BLaER1 treated with 17β-estradiol and CSF1 and Interleukin-3, amounts not matched to agents 10 nM and 100 nM (cell line): ENCODE measurements at regions not wholly inside any gene's neighbourhood (a gene's known extent, or its start where the extent isn't known, plus 50 kb on each side); places are given as distances from the start of the nearest gene placed in this dataset.
A peak's percentile ranks its signal among the peaks of the same experiment; 100 is the strongest.

Source experiments
- H3K27ac ChIP-seq, 11 experiments: shearing (Covaris generic); formaldehyde crosslinking; 2 replicates each; pipeline ENCODE4 v1.8.1; 2022
- H3K27me3 ChIP-seq, 11 experiments: shearing (Covaris generic); formaldehyde crosslinking; 2 replicates each; pipeline ENCODE4 v1.8.1; 2022
- H3K36me3 ChIP-seq, 11 experiments: shearing (Covaris generic); formaldehyde crosslinking; 2 replicates each; pipeline ENCODE4 v1.8.1; 2022
- H3K4me1 ChIP-seq, 10 experiments: shearing (Covaris generic); formaldehyde crosslinking; 2 replicates each; pipeline ENCODE4 v1.8.1; 2022
- H3K4me2 ChIP-seq, 11 experiments: shearing (Covaris generic); formaldehyde crosslinking; 2 replicates each; pipeline ENCODE4 v1.8.1; 2022
- H3K4me3 ChIP-seq, 10 experiments: shearing (Covaris generic); formaldehyde crosslinking; 2 replicates each; pipeline ENCODE4 v1.8.1; 2022
- H3K9ac ChIP-seq, 11 experiments: shearing (Covaris generic); formaldehyde crosslinking; 2 replicates each; pipeline ENCODE4 v1.8.1; 2022
- H3K9me3 ChIP-seq, 11 experiments: shearing (Covaris generic); formaldehyde crosslinking; replicated peaks in 1 of 11; 2 replicates each; pipeline ENCODE4 v1.8.1; 2022
- H4K20me1 ChIP-seq, 11 experiments: shearing (Covaris generic); formaldehyde crosslinking; 2 replicates each; pipeline ENCODE4 v1.8.1; 2022
- Cebpa-rat ChIP-seq, 11 experiments: shearing (Covaris generic); IDR thresholded peaks; 2 replicates each; pipeline ENCODE4 v1.8.1; 2022

DNA sequence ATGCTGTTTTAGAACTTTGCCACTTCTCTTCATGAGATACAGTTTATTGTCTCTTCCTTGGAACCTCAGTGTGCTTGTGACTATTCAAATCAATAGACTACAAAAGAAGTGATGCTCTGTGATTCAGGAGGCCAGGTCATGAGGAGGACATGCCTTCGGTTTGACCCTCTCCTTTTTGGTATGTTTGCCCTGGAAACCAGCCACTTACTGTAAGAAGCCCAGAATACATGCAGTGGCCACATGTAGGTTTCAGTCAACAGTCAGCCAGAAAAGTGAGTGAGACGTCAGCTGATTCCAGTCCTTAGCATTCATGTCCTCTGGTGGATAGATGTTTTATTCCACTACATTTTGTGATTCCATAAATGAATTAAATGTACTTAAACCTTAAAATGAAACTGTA is 328.7 kb downstream of the PCDH18 start:
- TF ChIP-seq Cebpa-rat (IDR thresholded peaks at IDR 0.05): no peak

DNA sequence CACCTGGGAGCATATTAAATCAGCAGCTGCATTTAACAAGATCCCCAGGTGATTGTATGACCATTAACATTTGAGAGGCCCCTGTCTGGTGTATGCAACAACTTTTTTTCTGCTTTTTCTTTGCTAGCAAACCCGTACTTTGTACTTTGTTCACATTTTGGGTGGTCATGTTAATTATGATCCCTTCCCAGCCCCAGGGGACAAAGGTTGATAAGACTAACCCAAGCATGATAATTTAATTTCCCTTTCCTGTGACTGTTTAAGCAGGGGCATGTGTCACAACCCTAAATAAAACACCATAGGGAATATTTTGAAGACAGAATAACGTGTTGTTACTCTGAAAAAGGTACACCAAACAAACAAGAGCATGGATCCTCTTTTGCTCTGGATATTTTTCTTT is 332.0 kb downstream of the PCDH18 start:
- Histone ChIP-seq H3K4me3 (no peak overlapping the region), H3K9ac (no peak overlapping the region), H3K4me2 (peak overlapping the region in 8 of 11 experiments; percentile 24 to 73 (median 52); a peak in 14 of 22 replicates), H3K27me3 (no peaks in the 10 kb centered on the region), H3K9me3 (peaks cover 0 to 9% (median 0%) of the 10 kb centered on the region in 11 experiments; a peak in 2 of 22 replicates), H3K4me1 (peaks cover 0 to 12% (median 8%) of the 10 kb centered on the region in 10 experiments; a peak in 11 of 20 replicates), H3K27ac (no peak overlapping the region), H3K36me3 (no peaks in the 10 kb centered on the region), H4K20me1 (no peaks in the 10 kb centered on the region)
- TF ChIP-seq Cebpa-rat (IDR thresholded peaks at IDR 0.05): no peak

More for the DNA sequence above, 328.7 kb downstream of the PCDH18 start:
- H3K4me1 ChIP-seq: peaks cover 0 to 12% (median 8%) of the 10 kb centered on the region in 10 experiments; a peak in 11 of 20 replicates
- peaks cover 0 to 8% (median 0%) of the 10 kb centered on the region in 11 experiments; a peak in 2 of 22 replicates for H3K9me3 ChIP-seq
- H3K27me3 ChIP-seq: no peaks in the 10 kb centered on the region
- H3K4me2 ChIP-seq: no peak overlapping the region
- no peaks in the 10 kb centered on the region for H4K20me1 ChIP-seq
- no peak overlapping the region for H3K9ac ChIP-seq
- no peaks in the 10 kb centered on the region for H3K36me3 ChIP-seq
- H3K4me3 ChIP-seq: no peak overlapping the region
- H3K27ac ChIP-seq: no peak overlapping the region

DNA sequence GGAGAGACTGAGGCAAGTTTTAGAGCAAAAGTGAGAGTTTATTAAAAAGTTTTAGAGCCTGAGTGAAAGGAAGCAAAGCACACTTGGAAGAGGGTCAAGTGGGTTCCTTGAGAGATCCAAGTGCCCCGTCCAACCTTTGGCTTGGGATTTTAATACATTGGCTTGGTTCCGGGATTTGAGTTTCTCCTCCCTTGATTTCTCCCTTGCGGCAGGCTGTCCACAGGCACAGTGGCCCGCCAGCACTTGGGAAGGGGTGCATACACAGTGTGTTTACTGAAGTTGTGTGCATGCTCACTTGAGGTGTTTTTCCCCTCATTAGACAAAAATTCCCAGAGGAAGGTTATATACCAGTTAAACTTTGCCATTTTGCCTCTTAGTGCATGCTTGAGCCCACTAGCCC is 333.5 kb downstream of the PCDH18 start:
- Histone ChIP-seq H3K27ac (no peak overlapping the region), H3K27me3 (no peaks in the 10 kb centered on the region)

DNA sequence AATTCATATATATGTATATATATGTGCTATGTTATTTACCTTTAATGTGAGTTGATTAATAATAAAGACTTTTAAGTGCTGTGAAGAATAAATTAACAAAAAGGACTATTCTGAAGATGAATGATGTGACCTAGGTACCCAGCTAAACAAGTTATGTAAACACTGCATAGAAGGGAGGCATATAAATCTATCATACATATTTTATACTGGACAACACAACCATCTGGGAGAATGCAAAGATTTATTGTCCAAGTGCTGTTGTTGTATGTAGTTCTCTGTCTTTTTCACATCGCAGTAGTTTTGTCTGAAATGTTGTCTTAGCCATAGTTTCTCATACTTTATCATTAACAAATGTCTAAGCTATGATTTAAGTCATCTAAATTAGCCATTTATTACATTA is 337.6 kb downstream of the PCDH18 start:
- Histone ChIP-seq H4K20me1 (no peaks in the 10 kb centered on the region), H3K9ac (no peak overlapping the region), H3K4me1 (no peaks in the 10 kb centered on the region), H3K4me3 (no peak overlapping the region), H3K27me3 (no peaks in the 10 kb centered on the region), H3K4me2 (no peak overlapping the region), H3K36me3 (no peaks in the 10 kb centered on the region), H3K27ac (no peak overlapping the region), H3K9me3 (peaks cover 0 to 13% (median 3%) of the 10 kb centered on the region in 11 experiments; a peak in 4 of 22 replicates)
- TF ChIP-seq Cebpa-rat (IDR thresholded peaks at IDR 0.05): no peak

More for the DNA sequence above, 333.5 kb downstream of the PCDH18 start:
- Histone ChIP-seq H3K36me3 (no peaks in the 10 kb centered on the region), H3K4me2 (no peak overlapping the region), H4K20me1 (no peaks in the 10 kb centered on the region), H3K9ac (no peak overlapping the region), H3K9me3 (peaks cover 0 to 9% (median 0%) of the 10 kb centered on the region in 11 experiments; a peak in 2 of 22 replicates), H3K4me1 (peaks cover 0 to 12% (median 8%) of the 10 kb centered on the region in 10 experiments; a peak in 11 of 20 replicates), H3K4me3 (no peak overlapping the region)
- TF ChIP-seq Cebpa-rat (IDR thresholded peaks at IDR 0.05): no peak

DNA sequence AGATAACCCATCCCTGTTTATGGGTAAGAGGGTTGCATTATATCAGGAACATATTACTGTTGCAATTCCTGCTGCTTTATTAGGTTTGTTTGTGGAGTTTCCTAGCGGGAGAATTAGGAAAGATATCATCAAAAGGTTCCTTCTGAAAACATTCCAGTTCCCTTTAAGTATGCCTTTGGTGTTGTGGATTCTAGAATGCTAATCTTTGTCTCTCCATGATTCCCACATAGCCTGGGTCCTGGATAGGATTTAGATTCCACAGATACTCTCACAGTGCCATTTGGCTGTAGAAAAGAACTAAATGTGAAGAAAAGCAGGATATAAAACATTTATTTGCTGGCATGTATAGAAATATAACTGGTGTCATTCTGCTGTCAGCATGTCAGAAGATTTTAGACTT is 338.7 kb downstream of the PCDH18 start:
- no peaks in the 10 kb centered on the region for H3K4me1 ChIP-seq
- no peak overlapping the region for H3K27ac ChIP-seq
- H3K4me3 ChIP-seq: no peak overlapping the region
- no peaks in the 10 kb centered on the region for H3K27me3 ChIP-seq
- no peaks in the 10 kb centered on the region for H3K36me3 ChIP-seq
- peaks cover 0 to 8% (median under 1%) of the 10 kb centered on the region in 11 experiments; a peak in 4 of 22 replicates for H3K9me3 ChIP-seq
- no peak overlapping the region for H3K9ac ChIP-seq
- H4K20me1 ChIP-seq: no peaks in the 10 kb centered on the region
- TF ChIP-seq Cebpa-rat (IDR thresholded peaks at IDR 0.05): no peak
- no peak overlapping the region for H3K4me2 ChIP-seq

DNA sequence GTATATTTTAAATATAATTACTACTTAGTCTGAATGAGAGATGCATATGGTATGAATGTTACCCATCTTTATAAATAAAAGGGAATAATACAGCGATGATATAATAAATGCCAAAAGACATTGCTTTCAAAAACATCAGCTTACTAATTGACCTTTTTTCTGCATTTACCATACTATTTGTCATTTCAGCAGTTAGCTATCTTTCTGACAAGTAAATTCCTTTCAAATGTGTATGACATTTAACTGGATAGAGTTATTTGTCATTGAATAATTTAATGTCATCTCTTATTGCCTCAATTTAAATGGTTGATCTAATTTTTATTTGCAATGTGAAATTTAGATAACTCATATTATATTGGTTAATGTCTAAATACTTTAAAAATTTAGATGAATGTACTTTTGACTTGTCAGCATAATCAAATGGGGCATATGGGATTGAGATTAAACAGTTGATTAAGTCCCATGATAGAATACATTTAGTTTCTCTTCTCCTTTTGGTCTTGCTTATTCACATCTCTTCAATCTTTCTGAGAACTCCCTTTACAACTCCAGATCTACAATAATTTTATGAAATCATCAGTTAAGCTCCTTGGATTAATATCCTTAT is 350.9 kb downstream of the PCDH18 start:
- H3K4me3 ChIP-seq: no peak overlapping the region
- no peak for TF ChIP-seq Cebpa-rat (IDR thresholded peaks at IDR 0.05)
- H3K27me3 ChIP-seq: no peaks in the 10 kb centered on the region
- no peaks in the 10 kb centered on the region for H4K20me1 ChIP-seq
- H3K9ac ChIP-seq: no peak overlapping the region
- H3K36me3 ChIP-seq: no peaks in the 10 kb centered on the region
- no peak overlapping the region for H3K4me2 ChIP-seq
- H3K27ac ChIP-seq: no peak overlapping the region
- no peaks in the 10 kb centered on the region for H3K4me1 ChIP-seq
- no peaks in the 10 kb centered on the region for H3K9me3 ChIP-seq

DNA sequence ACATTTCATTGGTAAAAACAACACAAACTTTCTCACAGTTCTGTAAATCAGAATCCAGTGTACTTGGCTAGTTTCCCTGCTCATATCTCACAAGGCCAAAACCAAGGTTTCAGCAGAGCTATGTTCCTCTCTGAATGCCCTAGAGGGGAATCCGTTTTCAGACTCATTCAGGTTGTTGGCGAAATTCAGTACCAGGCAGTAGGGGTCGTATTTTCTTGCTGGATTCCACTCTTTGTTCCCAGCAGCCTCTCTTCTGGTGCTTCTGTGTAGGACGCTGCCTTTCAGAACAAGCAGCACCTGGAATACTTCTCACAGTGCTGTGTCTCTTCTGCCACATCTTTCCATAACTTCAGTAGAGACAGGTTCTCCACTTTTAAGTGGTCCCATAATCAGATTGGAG is 351.9 kb downstream of the PCDH18 start:
- H3K27ac ChIP-seq: no peak overlapping the region
- TF ChIP-seq Cebpa-rat (IDR thresholded peaks at IDR 0.05): no peak

DNA sequence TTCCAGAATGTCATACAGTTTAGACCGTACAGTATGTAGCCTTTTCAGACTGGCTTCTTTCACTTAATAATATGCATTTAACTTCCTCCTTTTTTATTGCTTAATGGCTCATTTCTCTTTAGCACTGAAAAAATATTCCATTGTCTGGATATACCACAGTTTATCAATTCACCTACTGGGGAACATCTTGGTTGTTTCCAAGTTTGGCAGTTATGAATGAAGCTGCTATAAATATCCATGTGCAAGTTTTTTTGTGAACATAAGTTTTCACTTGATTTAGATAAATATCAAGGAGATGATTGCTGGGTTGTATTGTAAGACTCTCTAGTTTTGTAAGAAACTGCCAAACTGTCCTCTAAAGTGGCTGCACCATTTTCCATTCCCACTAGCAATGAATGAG is 375.5 kb downstream of the PCDH18 start:
- Histone ChIP-seq H3K4me2 (no peak overlapping the region), H3K36me3 (no peaks in the 10 kb centered on the region), H3K4me1 (no peaks in the 10 kb centered on the region), H3K27ac (no peak overlapping the region), H4K20me1 (no peaks in the 10 kb centered on the region), H3K9ac (no peak overlapping the region), H3K4me3 (no peak overlapping the region), H3K9me3 (no peaks in the 10 kb centered on the region), H3K27me3 (no peaks in the 10 kb centered on the region)
- TF ChIP-seq Cebpa-rat (IDR thresholded peaks at IDR 0.05): no peak

More for the DNA sequence above, 351.9 kb downstream of the PCDH18 start:
- H3K27me3 ChIP-seq: no peaks in the 10 kb centered on the region
- no peaks in the 10 kb centered on the region for H4K20me1 ChIP-seq
- no peaks in the 10 kb centered on the region for H3K9me3 ChIP-seq
- no peaks in the 10 kb centered on the region for H3K4me1 ChIP-seq
- no peak overlapping the region for H3K9ac ChIP-seq
- H3K4me2 ChIP-seq: no peak overlapping the region
- no peaks in the 10 kb centered on the region for H3K36me3 ChIP-seq
- no peak overlapping the region for H3K4me3 ChIP-seq

DNA sequence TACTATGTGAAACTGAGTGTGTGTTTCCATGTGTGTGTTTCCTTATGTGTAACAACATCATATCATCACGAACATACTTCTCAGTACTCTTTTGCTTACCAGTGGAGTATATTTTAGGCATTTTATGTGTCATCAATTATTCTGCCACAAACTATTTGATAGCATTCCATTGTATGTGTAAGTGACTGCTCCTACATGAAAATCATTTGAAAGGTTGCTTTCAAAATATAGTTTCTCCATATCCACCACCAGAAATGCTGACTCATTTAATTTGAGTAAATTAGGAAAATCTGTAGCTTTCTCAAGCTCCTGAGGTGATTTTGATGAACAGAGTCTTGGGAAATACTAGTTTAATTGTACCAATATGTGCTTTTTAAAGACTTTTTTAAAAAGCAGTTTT is 376.2 kb downstream of the PCDH18 start:
- Histone ChIP-seq H3K4me2 (no peak overlapping the region), H3K36me3 (no peaks in the 10 kb centered on the region), H3K27me3 (no peaks in the 10 kb centered on the region), H4K20me1 (no peaks in the 10 kb centered on the region), H3K4me3 (no peak overlapping the region), H3K27ac (no peak overlapping the region), H3K4me1 (no peaks in the 10 kb centered on the region), H3K9ac (no peak overlapping the region), H3K9me3 (no peaks in the 10 kb centered on the region)
- TF ChIP-seq Cebpa-rat (IDR thresholded peaks at IDR 0.05): no peak

DNA sequence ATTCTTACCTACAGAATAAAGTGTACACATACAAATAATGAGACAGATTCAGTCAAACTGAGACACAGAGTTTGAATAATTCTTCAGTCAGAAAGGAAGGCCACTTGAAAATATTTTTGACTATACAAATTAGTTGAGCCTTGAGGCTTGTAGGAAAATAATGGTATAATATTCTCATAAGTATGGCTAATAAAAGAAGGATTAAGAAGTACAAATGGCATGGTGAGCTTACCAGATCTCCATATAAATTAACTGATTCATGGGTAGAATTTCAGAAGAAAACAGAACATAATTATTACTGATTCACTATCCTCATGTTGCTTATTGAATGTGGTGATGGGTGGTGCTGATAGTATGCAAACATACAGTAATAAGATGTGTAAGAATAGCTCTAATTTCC is 401.1 kb downstream of the PCDH18 start:
- TF ChIP-seq Cebpa-rat (IDR thresholded peaks at IDR 0.05): no peak
- no peaks in the 10 kb centered on the region for H3K9me3 ChIP-seq

More for the DNA sequence above, 401.1 kb downstream of the PCDH18 start:
- no peak overlapping the region for H3K4me2 ChIP-seq
- no peaks in the 10 kb centered on the region for H3K36me3 ChIP-seq
- no peaks in the 10 kb centered on the region for H4K20me1 ChIP-seq
- H3K27ac ChIP-seq: no peak overlapping the region
- H3K9ac ChIP-seq: no peak overlapping the region
- peaks cover 0 to 15% (median 0%) of the 10 kb centered on the region in 10 experiments; a peak in 5 of 20 replicates for H3K4me1 ChIP-seq
- H3K4me3 ChIP-seq: no peak overlapping the region
- no peaks in the 10 kb centered on the region for H3K27me3 ChIP-seq
